ENCODE measurements at regions not wholly inside any gene's neighbourhood (a gene's known extent, or its start where the extent isn't known, plus 50 kb on each side); places are given as distances from the start of the nearest gene placed in this dataset.

- TF ChIP-seq POLR2A (IDR thresholded peaks at IDR 0.05) (no peak), EP300 (IDR thresholded peaks at IDR 0.05) (no peak), CTCF (IDR thresholded peaks at IDR 0.05) (no peak)
Measured at GRCh38 chr20:50392138-50392866, 117.9 kb upstream of the PTPN1 start.

Data from gastroesophageal sphincter (tissue), 3 donors.